ENCODE measurements at regions not wholly inside any gene's neighbourhood (a gene's known extent, or its start where the extent isn't known, plus 50 kb on each side); places are given as distances from the start of the nearest gene placed in this dataset.

GRCh38 chr6:133583907-133584427, 304.9 kb upstream of the TCF21 start:
- no peak overlapping the region for H3K27ac Mint-ChIP-seq (ENCODE audit: unreplicated experiment)
- no peak overlapping the region for H3K4me3 Mint-ChIP-seq (ENCODE audit: unreplicated experiment)
- no peak for DNase-seq (ENCODE audit: extremely low spot score, unreplicated experiment)
- H3K4me1 Mint-ChIP-seq (ENCODE audit: unreplicated experiment), result peaks cover 2% of the 10 kb centered on the region
- peaks cover 25% of the 10 kb centered on the region for H3K9me3 Mint-ChIP-seq (ENCODE audit: unreplicated experiment)
- H3K36me3 Mint-ChIP-seq (ENCODE audit: unreplicated experiment), result peaks cover 2% of the 10 kb centered on the region
- H3K27me3 Mint-ChIP-seq (ENCODE audit: unreplicated experiment), result peaks cover 8% of the 10 kb centered on the region
- TF ChIP-seq CTCF (IDR thresholded peaks at IDR 0.05), result no peak

- H3K4me1 Mint-ChIP-seq (ENCODE audit: unreplicated experiment), result peaks cover 2% of the 10 kb centered on the region
- no peak for DNase-seq (ENCODE audit: extremely low spot score, unreplicated experiment)
- TF ChIP-seq CTCF (IDR thresholded peaks at IDR 0.05), result no peak
- H3K27me3 Mint-ChIP-seq (ENCODE audit: unreplicated experiment), result peaks cover 8% of the 10 kb centered on the region
- H3K36me3 Mint-ChIP-seq (ENCODE audit: unreplicated experiment), result peaks cover 2% of the 10 kb centered on the region
- no peak overlapping the region for H3K4me3 Mint-ChIP-seq (ENCODE audit: unreplicated experiment)
- no peak overlapping the region for H3K27ac Mint-ChIP-seq (ENCODE audit: unreplicated experiment)
- peaks cover 25% of the 10 kb centered on the region for H3K9me3 Mint-ChIP-seq (ENCODE audit: unreplicated experiment)
Measured at GRCh38 chr6:133584823-133585222, 304.1 kb upstream of the TCF21 start.

GRCh38 chr6:133585978-133586377, 302.9 kb upstream of the TCF21 start:
- no peak for DNase-seq (ENCODE audit: extremely low spot score, unreplicated experiment)
- Mint-ChIP-seq H3K9me3 (ENCODE audit: unreplicated experiment) (peaks cover 20% of the 10 kb centered on the region), H3K4me3 (ENCODE audit: unreplicated experiment) (no peak overlapping the region), H3K36me3 (ENCODE audit: unreplicated experiment) (peaks cover 2% of the 10 kb centered on the region), H3K27ac (ENCODE audit: unreplicated experiment) (no peak overlapping the region), H3K4me1 (ENCODE audit: unreplicated experiment) (peaks cover 4% of the 10 kb centered on the region), H3K27me3 (ENCODE audit: unreplicated experiment) (peaks cover 8% of the 10 kb centered on the region)
- no peak for TF ChIP-seq CTCF (IDR thresholded peaks at IDR 0.05)

- peaks cover 5% of the 10 kb centered on the region for H3K4me1 Mint-ChIP-seq (ENCODE audit: unreplicated experiment)
- H3K36me3 Mint-ChIP-seq (ENCODE audit: unreplicated experiment), result no peaks in the 10 kb centered on the region
- H3K9me3 Mint-ChIP-seq (ENCODE audit: unreplicated experiment), result peaks cover 3% of the 10 kb centered on the region
- TF ChIP-seq CTCF (IDR thresholded peaks at IDR 0.05), result no peak
- DNase-seq (ENCODE audit: extremely low spot score, unreplicated experiment), result no peak
- no peak overlapping the region for H3K27ac Mint-ChIP-seq (ENCODE audit: unreplicated experiment)
- H3K4me3 Mint-ChIP-seq (ENCODE audit: unreplicated experiment), result no peak overlapping the region
- H3K27me3 Mint-ChIP-seq (ENCODE audit: unreplicated experiment), result peaks cover 2% of the 10 kb centered on the region
Measured at GRCh38 chr6:133587546-133588160, 301.3 kb upstream of the TCF21 start.

DNA sequence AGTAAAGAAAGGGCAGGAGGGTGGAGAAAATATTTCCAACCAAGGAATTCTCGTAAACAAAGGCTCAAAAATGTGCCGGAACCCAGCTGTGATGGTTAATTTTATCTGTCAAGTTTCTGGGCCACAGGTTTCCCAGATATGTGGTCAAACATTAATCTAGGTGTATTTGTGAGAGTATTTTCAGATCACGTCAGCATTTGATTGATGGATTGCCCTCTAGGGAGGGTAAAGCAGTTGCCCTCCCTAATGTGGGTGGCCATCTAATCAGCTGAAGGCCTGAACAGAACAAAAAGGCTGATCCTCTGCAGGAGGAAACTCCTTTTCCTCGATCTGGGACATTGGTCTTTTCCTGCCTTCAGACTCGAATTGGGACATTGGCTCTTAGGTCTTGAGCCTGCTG, 298.7 kb upstream of the TCF21 start:
- no peak for TF ChIP-seq CTCF (IDR thresholded peaks at IDR 0.05)
- H3K4me1 Mint-ChIP-seq (ENCODE audit: unreplicated experiment), result peaks cover 5% of the 10 kb centered on the region
- H3K27me3 Mint-ChIP-seq (ENCODE audit: unreplicated experiment), result no peaks in the 10 kb centered on the region
- DNase-seq (ENCODE audit: extremely low spot score, unreplicated experiment), result no peak
- no peaks in the 10 kb centered on the region for H3K9me3 Mint-ChIP-seq (ENCODE audit: unreplicated experiment)
- no peak overlapping the region for H3K4me3 Mint-ChIP-seq (ENCODE audit: unreplicated experiment)
- H3K27ac Mint-ChIP-seq (ENCODE audit: unreplicated experiment), result no peak overlapping the region
- no peaks in the 10 kb centered on the region for H3K36me3 Mint-ChIP-seq (ENCODE audit: unreplicated experiment)

All from osteocyte (in vitro differentiated cells).